ENCODE measurements at regions not wholly inside any gene's neighbourhood (a gene's known extent, or its start where the extent isn't known, plus 50 kb on each side); places are given as distances from the start of the nearest gene placed in this dataset.

DNA sequence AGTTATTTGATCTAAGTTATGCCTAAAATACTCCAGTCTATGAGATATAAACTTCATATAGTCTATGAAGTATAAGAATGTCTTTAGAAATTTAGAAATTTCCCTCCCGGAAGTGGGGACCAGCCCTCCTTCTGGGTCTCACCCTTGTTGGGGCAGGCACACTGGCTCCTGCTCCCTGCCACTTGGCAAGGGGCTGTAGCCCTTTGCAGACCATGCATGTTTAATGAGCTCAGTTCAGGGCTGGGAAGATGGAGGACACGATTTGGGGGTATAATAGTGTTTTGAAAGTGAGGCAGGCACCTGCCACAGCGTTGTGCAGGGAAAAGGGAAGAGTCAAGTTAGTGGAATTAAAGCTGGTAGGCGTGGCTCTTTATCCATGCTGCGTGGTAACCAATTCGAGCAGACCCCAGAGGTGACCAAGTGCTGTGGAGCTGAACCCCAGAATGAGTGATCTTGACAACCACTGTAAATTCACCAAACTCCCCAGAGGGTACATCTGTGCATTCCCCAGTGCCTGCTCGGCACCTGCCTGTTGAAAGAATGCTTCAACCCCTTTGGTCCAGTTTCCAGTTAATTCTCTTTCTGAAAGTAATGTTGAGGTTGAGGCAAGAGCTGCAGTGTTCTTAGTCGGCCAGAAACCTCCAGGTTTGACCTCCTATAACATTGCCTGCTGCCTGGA lies 79.6 kb downstream of the DOP1B start:
- TF ChIP-seq, protein P1, sequence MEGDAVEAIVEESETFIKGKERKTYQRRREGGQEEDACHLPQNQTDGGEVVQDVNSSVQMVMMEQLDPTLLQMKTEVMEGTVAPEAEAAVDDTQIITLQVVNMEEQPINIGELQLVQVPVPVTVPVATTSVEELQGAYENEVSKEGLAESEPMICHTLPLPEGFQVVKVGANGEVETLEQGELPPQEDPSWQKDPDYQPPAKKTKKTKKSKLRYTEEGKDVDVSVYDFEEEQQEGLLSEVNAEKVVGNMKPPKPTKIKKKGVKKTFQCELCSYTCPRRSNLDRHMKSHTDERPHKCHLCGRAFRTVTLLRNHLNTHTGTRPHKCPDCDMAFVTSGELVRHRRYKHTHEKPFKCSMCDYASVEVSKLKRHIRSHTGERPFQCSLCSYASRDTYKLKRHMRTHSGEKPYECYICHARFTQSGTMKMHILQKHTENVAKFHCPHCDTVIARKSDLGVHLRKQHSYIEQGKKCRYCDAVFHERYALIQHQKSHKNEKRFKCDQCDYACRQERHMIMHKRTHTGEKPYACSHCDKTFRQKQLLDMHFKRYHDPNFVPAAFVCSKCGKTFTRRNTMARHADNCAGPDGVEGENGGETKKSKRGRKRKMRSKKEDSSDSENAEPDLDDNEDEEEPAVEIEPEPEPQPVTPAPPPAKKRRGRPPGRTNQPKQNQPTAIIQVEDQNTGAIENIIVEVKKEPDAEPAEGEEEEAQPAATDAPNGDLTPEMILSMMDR (IDR thresholded peaks at IDR 0.05) = no peak
- ATAC-seq (ENCODE audit: low FRiP score) (no peak), DNase-seq (ENCODE audit: low spot score) (no peak)

DNA sequence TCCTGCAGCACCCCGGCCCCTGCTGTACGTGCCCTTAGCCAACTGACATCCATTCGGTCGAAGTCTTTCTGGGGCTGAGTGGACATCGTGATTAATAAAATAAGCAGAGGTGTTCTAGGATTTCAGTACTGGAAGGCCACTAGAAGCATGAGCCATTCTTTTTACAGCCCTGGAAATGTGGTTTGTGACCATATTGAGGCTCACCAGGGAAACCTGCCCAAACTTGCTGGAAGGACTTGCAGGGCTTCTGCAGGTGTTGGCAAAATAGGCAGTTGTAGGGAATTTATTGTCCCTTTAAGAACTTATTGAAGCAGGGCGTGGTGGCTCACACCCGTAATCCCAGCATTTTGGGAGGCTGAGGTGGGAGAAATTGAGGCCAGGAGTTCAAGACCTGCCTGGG lies 80.8 kb downstream of the DOP1B start:
- no peak for DNase-seq (ENCODE audit: low spot score)
- TF ChIP-seq, protein P1 (IDR thresholded peaks at IDR 0.05) = no peak
- no peak for ATAC-seq (ENCODE audit: low FRiP score)

DNA sequence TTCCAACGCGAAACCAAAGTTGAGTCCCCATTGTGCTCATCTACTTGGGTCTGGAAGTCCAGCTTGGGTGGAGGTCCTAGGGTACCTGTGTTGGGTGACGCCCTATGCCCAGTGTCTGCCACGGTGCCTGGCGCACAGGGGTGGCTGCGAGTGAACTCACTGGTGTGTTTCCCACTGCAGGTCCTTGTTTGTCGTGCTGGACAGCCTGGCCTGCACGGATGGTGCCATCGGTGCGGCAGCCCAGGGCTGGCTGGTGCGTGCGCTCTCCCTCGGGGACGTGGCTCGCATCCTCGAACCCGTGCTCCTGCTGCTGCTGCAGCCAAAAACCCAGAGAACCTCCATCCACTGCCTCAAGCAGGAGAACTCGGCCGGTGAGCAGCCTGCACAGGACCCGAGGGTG lies 80.4 kb upstream of the MORC3 start:
- DNase-seq (ENCODE audit: low spot score) (no peak), ATAC-seq (ENCODE audit: low FRiP score) (no peak)
- TF ChIP-seq, protein P1 (IDR thresholded peaks at IDR 0.05) = no peak

DNA sequence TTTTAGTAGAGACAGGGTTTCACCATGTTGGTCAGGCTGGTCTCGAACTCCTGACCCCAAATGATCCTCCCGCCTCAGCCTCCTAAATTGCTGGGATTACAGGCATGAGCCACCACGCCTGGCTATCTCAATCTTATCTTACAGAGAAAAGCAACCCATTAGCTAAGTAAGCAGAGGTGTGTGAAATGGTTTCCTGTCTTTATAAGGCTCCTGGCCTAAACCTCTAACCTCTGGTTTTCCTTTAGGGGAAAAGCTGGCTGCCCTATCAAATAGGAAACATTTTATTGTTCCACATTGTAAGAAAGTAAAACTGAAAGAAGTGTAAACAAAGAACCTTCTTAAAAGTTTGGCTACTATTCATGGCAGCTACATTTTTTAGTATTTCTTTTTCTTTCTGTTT lies 78.3 kb upstream of the MORC3 start:
- DNase-seq (ENCODE audit: low spot score) = no peak
- no peak for ATAC-seq (ENCODE audit: low FRiP score)

DNA sequence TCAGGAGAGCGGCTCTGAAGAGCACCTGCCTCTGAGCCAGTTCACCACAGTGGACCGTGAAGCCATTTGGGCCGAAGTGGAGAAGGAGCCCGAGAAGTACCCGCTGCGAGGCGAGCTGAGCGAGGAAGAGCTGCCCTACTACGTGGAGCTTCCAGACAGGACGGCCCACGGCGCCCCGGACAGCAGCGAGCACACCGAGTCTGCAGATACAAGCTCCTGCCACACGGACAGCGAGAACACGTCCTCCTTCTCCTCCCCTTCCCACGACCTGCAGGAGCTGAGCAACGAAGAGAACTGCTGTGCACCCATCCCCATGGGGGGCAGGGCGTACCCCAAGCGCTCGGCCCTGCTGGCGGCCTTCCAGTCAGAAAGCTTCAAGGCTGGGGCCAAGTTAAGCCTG lies 74.9 kb upstream of the MORC3 start:
- TF ChIP-seq, protein P1 (IDR thresholded peaks at IDR 0.05) = no peak
- ATAC-seq (ENCODE audit: low FRiP score) = no peak
- DNase-seq (ENCODE audit: low spot score) = no peak

More for the DNA sequence above, 78.3 kb upstream of the MORC3 start:
- TF ChIP-seq, protein P1 (IDR thresholded peaks at IDR 0.05) = no peak

DNA sequence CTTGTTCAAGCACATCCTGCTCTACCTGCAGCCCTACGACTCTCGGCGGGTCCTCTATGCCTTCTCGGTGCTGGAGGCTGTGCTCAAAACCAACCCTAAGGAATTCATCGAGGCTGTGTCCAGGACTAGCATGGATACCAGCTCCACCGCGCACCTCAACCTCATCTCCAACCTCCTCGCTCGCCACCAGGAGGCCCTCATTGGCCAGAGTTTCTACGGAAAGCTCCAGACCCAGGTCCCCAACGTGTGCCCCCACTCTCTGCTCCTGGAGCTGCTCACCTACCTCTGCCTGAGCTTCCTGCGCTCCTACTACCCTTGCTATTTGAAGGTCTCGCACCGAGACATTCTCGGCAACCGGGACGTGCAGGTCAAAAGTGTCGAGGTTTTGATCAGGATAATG lies 74.3 kb upstream of the MORC3 start:
- TF ChIP-seq, protein P1 (IDR thresholded peaks at IDR 0.05) = no peak
- no peak for ATAC-seq (ENCODE audit: low FRiP score)
- no peak for DNase-seq (ENCODE audit: low spot score)

DNA sequence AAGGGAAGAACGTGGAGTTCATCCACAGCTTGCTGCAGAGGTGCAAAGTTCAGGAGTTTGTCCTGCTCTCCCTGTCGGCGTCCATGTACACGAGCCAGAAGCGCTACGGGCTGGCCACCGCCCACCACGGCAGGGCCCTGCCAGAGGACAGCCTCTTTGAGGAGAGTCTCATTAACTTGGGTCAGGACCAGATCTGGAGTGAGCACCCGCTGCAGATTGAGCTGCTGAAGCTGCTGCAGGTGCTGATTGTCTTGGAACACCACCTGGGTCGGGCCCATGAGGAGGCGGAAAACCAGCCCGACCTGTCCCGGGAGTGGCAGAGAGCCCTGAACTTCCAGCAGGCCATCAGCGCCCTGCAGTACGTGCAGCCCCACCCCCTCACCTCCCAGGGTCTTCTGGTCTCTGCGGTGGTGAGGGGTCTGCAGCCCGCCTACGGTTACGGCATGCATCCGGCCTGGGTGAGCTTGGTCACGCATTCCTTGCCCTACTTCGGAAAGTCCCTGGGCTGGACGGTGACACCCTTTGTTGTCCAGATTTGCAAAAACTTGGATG lies 73.8 kb upstream of the MORC3 start:
- no peak for DNase-seq (ENCODE audit: low spot score)
- ATAC-seq (ENCODE audit: low FRiP score) = no peak
- TF ChIP-seq, protein P1 (IDR thresholded peaks at IDR 0.05) = no peak
